ENCODE measurements at regions not wholly inside any gene's neighbourhood (a gene's known extent, or its start where the extent isn't known, plus 50 kb on each side); places are given as distances from the start of the nearest gene placed in this dataset.

- peaks cover 50% of the 10 kb centered on the region for H3K4me1 Mint-ChIP-seq (ENCODE audit: low read depth)
- no peak overlapping the region for H3K27ac Mint-ChIP-seq (ENCODE audit: unreplicated experiment)
- H3K27me3 Mint-ChIP-seq (ENCODE audit: low read depth) = no peaks in the 10 kb centered on the region
- H3K36me3 Mint-ChIP-seq (ENCODE audit: low read depth) = no peaks in the 10 kb centered on the region
- TF ChIP-seq CTCF (IDR thresholded peaks at IDR 0.05) = no peak
- no peak overlapping the region for H3K4me3 Mint-ChIP-seq (ENCODE audit: unreplicated experiment)
- H3K9me3 Mint-ChIP-seq (ENCODE audit: low read depth) = peaks cover 4% of the 10 kb centered on the region
- no peak for DNase-seq (ENCODE audit: low spot score)
Observed at GRCh38 chr5:171648279-171649074, 137.1 kb upstream of the SMIM23 start.

- no peak overlapping the region for H3K27ac Mint-ChIP-seq (ENCODE audit: unreplicated experiment)
- no peaks in the 10 kb centered on the region for H3K27me3 Mint-ChIP-seq (ENCODE audit: low read depth)
- peaks cover 45% of the 10 kb centered on the region for H3K4me1 Mint-ChIP-seq (ENCODE audit: low read depth)
- no peaks in the 10 kb centered on the region for H3K36me3 Mint-ChIP-seq (ENCODE audit: low read depth)
- peaks cover 7% of the 10 kb centered on the region for H3K9me3 Mint-ChIP-seq (ENCODE audit: low read depth)
- TF ChIP-seq CTCF (IDR thresholded peaks at IDR 0.05) = no peak
- H3K4me3 Mint-ChIP-seq (ENCODE audit: unreplicated experiment) = no peak overlapping the region
- no peak for DNase-seq (ENCODE audit: low spot score)
Observed at GRCh38 chr5:171649075-171649401, 136.6 kb upstream of the SMIM23 start.

GRCh38 chr5:171650597-171650996 is 135.0 kb upstream of the SMIM23 start:
- peaks cover 7% of the 10 kb centered on the region for H3K9me3 Mint-ChIP-seq (ENCODE audit: low read depth)
- no peaks in the 10 kb centered on the region for H3K27me3 Mint-ChIP-seq (ENCODE audit: low read depth)
- H3K4me3 Mint-ChIP-seq (ENCODE audit: unreplicated experiment) = no peak overlapping the region
- no peak for TF ChIP-seq CTCF (IDR thresholded peaks at IDR 0.05)
- peaks cover 46% of the 10 kb centered on the region for H3K4me1 Mint-ChIP-seq (ENCODE audit: low read depth)
- H3K27ac Mint-ChIP-seq (ENCODE audit: unreplicated experiment) = no peak overlapping the region
- DNase-seq (ENCODE audit: low spot score) = no peak
- no peaks in the 10 kb centered on the region for H3K36me3 Mint-ChIP-seq (ENCODE audit: low read depth)

- Mint-ChIP-seq H3K9me3 (ENCODE audit: low read depth) (peaks cover 7% of the 10 kb centered on the region), H3K4me1 (ENCODE audit: low read depth) (peaks cover 46% of the 10 kb centered on the region), H3K27me3 (ENCODE audit: low read depth) (no peaks in the 10 kb centered on the region), H3K27ac (ENCODE audit: unreplicated experiment) (no peak overlapping the region), H3K36me3 (ENCODE audit: low read depth) (no peaks in the 10 kb centered on the region), H3K4me3 (ENCODE audit: unreplicated experiment) (no peak overlapping the region)
- no peak for DNase-seq (ENCODE audit: low spot score)
- TF ChIP-seq CTCF (IDR thresholded peaks at IDR 0.05) = no peak
Observed at GRCh38 chr5:171651102-171651501, 134.5 kb upstream of the SMIM23 start.

GRCh38 chr5:171654881-171655280 is 130.7 kb upstream of the SMIM23 start:
- H3K36me3 Mint-ChIP-seq (ENCODE audit: low read depth) = no peaks in the 10 kb centered on the region
- peaks cover 22% of the 10 kb centered on the region for H3K4me1 Mint-ChIP-seq (ENCODE audit: low read depth)
- H3K27me3 Mint-ChIP-seq (ENCODE audit: low read depth) = no peaks in the 10 kb centered on the region
- peaks cover 7% of the 10 kb centered on the region for H3K9me3 Mint-ChIP-seq (ENCODE audit: low read depth)
- DNase-seq (ENCODE audit: low spot score) = no peak
- no peak overlapping the region for H3K27ac Mint-ChIP-seq (ENCODE audit: unreplicated experiment)
- TF ChIP-seq CTCF (IDR thresholded peaks at IDR 0.05) = no peak
- H3K4me3 Mint-ChIP-seq (ENCODE audit: unreplicated experiment) = no peak overlapping the region
